Vagina (tissue), 2 donors: ENCODE measurements at regions not wholly inside any gene's neighbourhood (a gene's known extent, or its start where the extent isn't known, plus 50 kb on each side); places are given as distances from the start of the nearest gene placed in this dataset.

ENCODE experiments used
- DNase-seq, 2 donors: peaks; one replicate each; pipeline ENCODE4 v3.0.0-alpha.2; 2017; ENCODE audit errors: extremely low spot score in 2 of 2
- H3K27ac ChIP-seq: fragments of 200-600 bp; sonication (generic); one replicate; pipeline ENCODE4 v1.5.1; 2019
- H3K27me3 ChIP-seq: fragments of 200-600 bp; sonication (generic); one replicate; pipeline ENCODE4 v1.5.1; 2019
- H3K36me3 ChIP-seq, 2 donors: fragments of 200-600 bp; sonication (generic); one replicate each; pipeline ENCODE4 v1.5.1; 2017 to 2019
- H3K4me1 ChIP-seq: fragments of 200-600 bp; sonication (generic); one replicate; pipeline ENCODE4 v1.5.1; 2019
- H3K4me3 ChIP-seq, 2 donors: fragments of 200-600 bp; sonication (generic); 1 replicate in 1 of 2; 2 replicates in 1 of 2; pipeline ENCODE4 v1.5.1; 2016 to 2019
- H3K9me3 ChIP-seq: fragments of 200-600 bp; sonication (generic); one replicate; pipeline ENCODE4 v1.5.1; 2019
- CTCF ChIP-seq, 3 experiments: fragments of 450-650 bp in 2 of 3; fragments of 200-600 bp in 1 of 3; sonication (generic) in 1 of 3; IDR thresholded peaks; one replicate each; pipeline ENCODE4 v1.5.1; 2017 to 2019; ENCODE audit warnings: antibody characterized with exemption in 3 of 3, mild to moderate bottlenecking in 2 of 3, moderate library complexity in 2 of 3
- POLR2A ChIP-seq, 2 donors: fragments of 450-650 bp; IDR thresholded peaks; one replicate each; pipeline ENCODE4 v1.6.1; 2017; ENCODE audit warnings: antibody characterized with exemption in 2 of 2, mild to moderate bottlenecking in 2 of 2, moderate library complexity in 2 of 2
- POLR2AphosphoS5 ChIP-seq, 2 donors: sonication (generic); formaldehyde crosslinking; IDR thresholded peaks; one replicate each; pipeline ENCODE4 v1.9.0; 2017; ENCODE audit warnings: antibody characterized with exemption in 2 of 2, mild to moderate bottlenecking in 2 of 2, low read depth in 1 of 2; ENCODE audit not compliant: insufficient read depth in 1 of 2
- intact Hi-C: fragments of 100-400 bp; cut with DNase I; formaldehyde crosslinking; loops from one replicate; pipeline ENCODE4 v1.15.1; 2023

- intact Hi-C loops, result no loop called here
- DNase-seq, result no peak
- no peaks in the 10 kb centered on the region for H3K36me3 ChIP-seq
Measured at GRCh38 chr5:57720656-57721055, 238.0 kb upstream of the ACTBL2 start.

GRCh38 chr5:57719216-57719615 lies 236.6 kb upstream of the ACTBL2 start:
- Histone ChIP-seq H3K9me3 (no peaks in the 10 kb centered on the region), H3K27ac (no peak overlapping the region), H3K4me3 (no peak overlapping the region), H3K4me1 (no peaks in the 10 kb centered on the region), H3K27me3 (no peaks in the 10 kb centered on the region), H3K36me3 (no peaks in the 10 kb centered on the region)
- intact Hi-C loops, result no loop called here
- TF ChIP-seq POLR2A (IDR thresholded peaks at IDR 0.05) (no peak), POLR2AphosphoS5 (IDR thresholded peaks at IDR 0.05; ENCODE audit: insufficient read depth in 1 of 2, low read depth in 1 of 2) (no peak), CTCF (IDR thresholded peaks at IDR 0.05) (no peak)
- DNase-seq, result no peak

More at GRCh38 chr5:57720656-57721055, 238.0 kb upstream of the ACTBL2 start:
- Histone ChIP-seq H3K4me3 (no peak overlapping the region), H3K9me3 (no peaks in the 10 kb centered on the region), H3K27me3 (no peaks in the 10 kb centered on the region), H3K27ac (no peak overlapping the region), H3K4me1 (no peaks in the 10 kb centered on the region)
- TF ChIP-seq POLR2AphosphoS5 (IDR thresholded peaks at IDR 0.05; ENCODE audit: insufficient read depth in 1 of 2, low read depth in 1 of 2), result no peak
- TF ChIP-seq POLR2A (IDR thresholded peaks at IDR 0.05), result no peak
- no peak for TF ChIP-seq CTCF (IDR thresholded peaks at IDR 0.05)

DNA sequence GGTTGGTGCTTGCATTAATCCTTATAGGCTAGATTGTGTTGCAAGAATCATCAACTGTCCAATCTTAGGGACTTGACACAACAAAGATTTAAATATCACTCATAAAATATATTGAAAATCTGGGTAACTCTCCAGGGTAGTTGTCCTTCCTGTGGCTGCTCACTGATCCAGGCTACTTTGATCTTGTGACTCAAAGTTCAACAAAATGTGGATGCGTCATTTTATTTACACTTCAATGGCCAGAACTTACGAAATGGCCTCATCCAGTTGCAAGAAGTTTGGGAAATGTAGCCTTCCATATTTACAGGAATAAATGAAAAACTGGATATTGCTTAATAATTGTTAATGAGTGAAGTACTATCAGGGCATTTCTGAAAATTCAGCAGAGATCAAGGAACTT lies 235.5 kb upstream of the ACTBL2 start:
- Histone ChIP-seq H3K4me3 (no peak overlapping the region), H3K36me3 (no peaks in the 10 kb centered on the region), H3K4me1 (no peaks in the 10 kb centered on the region), H3K9me3 (no peaks in the 10 kb centered on the region), H3K27ac (no peak overlapping the region), H3K27me3 (no peaks in the 10 kb centered on the region)
- intact Hi-C loops, result no loop called here
- TF ChIP-seq POLR2AphosphoS5 (IDR thresholded peaks at IDR 0.05; ENCODE audit: insufficient read depth in 1 of 2, low read depth in 1 of 2) (no peak), POLR2A (IDR thresholded peaks at IDR 0.05) (no peak), CTCF (IDR thresholded peaks at IDR 0.05) (no peak)
- no peak for DNase-seq

- H3K27me3 ChIP-seq, result no peaks in the 10 kb centered on the region
- no peak for DNase-seq
- TF ChIP-seq POLR2AphosphoS5 (IDR thresholded peaks at IDR 0.05; ENCODE audit: insufficient read depth in 1 of 2, low read depth in 1 of 2) (no peak), POLR2A (IDR thresholded peaks at IDR 0.05) (no peak), CTCF (IDR thresholded peaks at IDR 0.05) (no peak)
- H3K27ac ChIP-seq, result no peak overlapping the region
- H3K36me3 ChIP-seq, result no peaks in the 10 kb centered on the region
- H3K4me3 ChIP-seq, result no peak overlapping the region
- H3K4me1 ChIP-seq, result no peaks in the 10 kb centered on the region
- intact Hi-C loops, result no loop called here
- H3K9me3 ChIP-seq, result no peaks in the 10 kb centered on the region
Measured at GRCh38 chr5:57717555-57717954, 234.9 kb upstream of the ACTBL2 start.

DNA sequence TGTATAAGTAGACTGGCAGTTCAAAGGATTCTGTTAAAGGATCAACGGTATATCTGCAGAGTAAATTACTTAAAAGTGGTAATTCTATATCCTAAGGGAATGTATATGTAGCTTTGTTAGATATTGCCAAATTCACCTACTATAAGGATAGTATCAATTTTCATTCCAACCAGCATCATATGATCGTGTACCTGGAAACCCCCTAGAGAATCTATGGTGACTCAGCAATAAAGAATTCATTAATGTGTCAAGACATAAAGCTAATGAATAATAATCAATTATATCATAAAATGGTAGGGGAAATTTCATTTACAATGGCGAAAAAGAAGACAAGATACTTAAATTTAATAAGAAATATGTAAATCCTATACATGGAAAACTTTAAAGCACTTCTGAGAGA lies 234.1 kb upstream of the ACTBL2 start:
- no peak overlapping the region for H3K4me3 ChIP-seq
- no peaks in the 10 kb centered on the region for H3K36me3 ChIP-seq
- no peaks in the 10 kb centered on the region for H3K4me1 ChIP-seq
- intact Hi-C loops, result no loop called here
- TF ChIP-seq POLR2A (IDR thresholded peaks at IDR 0.05), result no peak
- TF ChIP-seq POLR2AphosphoS5 (IDR thresholded peaks at IDR 0.05; ENCODE audit: insufficient read depth in 1 of 2, low read depth in 1 of 2), result no peak
- TF ChIP-seq CTCF (IDR thresholded peaks at IDR 0.05), result no peak
- DNase-seq, result no peak
- H3K27me3 ChIP-seq, result no peaks in the 10 kb centered on the region
- no peak overlapping the region for H3K27ac ChIP-seq
- H3K9me3 ChIP-seq, result no peaks in the 10 kb centered on the region
